ENCODE measurements at regions not wholly inside any gene's neighbourhood (a gene's known extent, or its start where the extent isn't known, plus 50 kb on each side); places are given as distances from the start of the nearest gene placed in this dataset.

DNA sequence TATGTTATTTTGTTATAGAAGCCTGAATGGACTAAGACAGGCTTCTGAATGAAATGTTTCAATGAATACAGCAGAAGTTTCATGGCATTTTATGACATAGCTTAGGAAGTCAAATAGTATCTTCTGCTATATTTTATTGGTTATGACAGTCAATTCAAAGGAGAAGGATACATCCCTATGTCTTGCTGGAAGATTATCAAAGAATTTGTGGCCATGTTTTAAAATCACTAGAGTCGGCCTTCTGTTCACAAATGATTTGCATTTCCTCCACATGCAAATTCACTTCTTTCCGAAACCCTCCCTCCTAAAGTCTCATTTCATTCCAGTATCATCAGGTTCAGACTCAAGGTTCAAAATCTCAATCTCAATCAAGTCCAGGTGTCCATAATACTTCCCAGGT, 679.2 kb upstream of the ADAMTS5 start:
- TF ChIP-seq, protein P1, sequence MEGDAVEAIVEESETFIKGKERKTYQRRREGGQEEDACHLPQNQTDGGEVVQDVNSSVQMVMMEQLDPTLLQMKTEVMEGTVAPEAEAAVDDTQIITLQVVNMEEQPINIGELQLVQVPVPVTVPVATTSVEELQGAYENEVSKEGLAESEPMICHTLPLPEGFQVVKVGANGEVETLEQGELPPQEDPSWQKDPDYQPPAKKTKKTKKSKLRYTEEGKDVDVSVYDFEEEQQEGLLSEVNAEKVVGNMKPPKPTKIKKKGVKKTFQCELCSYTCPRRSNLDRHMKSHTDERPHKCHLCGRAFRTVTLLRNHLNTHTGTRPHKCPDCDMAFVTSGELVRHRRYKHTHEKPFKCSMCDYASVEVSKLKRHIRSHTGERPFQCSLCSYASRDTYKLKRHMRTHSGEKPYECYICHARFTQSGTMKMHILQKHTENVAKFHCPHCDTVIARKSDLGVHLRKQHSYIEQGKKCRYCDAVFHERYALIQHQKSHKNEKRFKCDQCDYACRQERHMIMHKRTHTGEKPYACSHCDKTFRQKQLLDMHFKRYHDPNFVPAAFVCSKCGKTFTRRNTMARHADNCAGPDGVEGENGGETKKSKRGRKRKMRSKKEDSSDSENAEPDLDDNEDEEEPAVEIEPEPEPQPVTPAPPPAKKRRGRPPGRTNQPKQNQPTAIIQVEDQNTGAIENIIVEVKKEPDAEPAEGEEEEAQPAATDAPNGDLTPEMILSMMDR (IDR thresholded peaks at IDR 0.05): no peak
- TF ChIP-seq EZH2 (IDR thresholded peaks at IDR 0.05; ENCODE audit: borderline replicate concordance, insufficient read depth, low read depth, low read length, poor library complexity, severe bottlenecking): no peak
